IPS-18a (cell line): ENCODE measurements at regions not wholly inside any gene's neighbourhood (a gene's known extent, or its start where the extent isn't known, plus 50 kb on each side); places are given as distances from the start of the nearest gene placed in this dataset.
"Not testable (repeated sequence)": the region's sequence is repeated elsewhere in the genome, so short reads cannot be mapped to it uniquely, and the experiment has no call there.

Experiments used
- H3K27ac ChIP-seq: one replicate; pipeline ENCODE4 v1.5.1; 2013; ENCODE audit warnings: low read length
- H3K27me3 ChIP-seq: one replicate; pipeline ENCODE4 v1.6.1; 2013; ENCODE audit warnings: mild to moderate bottlenecking, low read length; ENCODE audit not compliant: control insufficient read depth, insufficient read depth
- H3K36me3 ChIP-seq: one replicate; pipeline ENCODE4 v1.6.1; 2013; ENCODE audit warnings: low read depth, low read length; ENCODE audit not compliant: control insufficient read depth
- H3K4me1 ChIP-seq: one replicate; pipeline ENCODE4 v1.6.1; 2013; ENCODE audit warnings: low read depth, low read length; ENCODE audit not compliant: control insufficient read depth
- H3K4me3 ChIP-seq: one replicate; pipeline ENCODE4 v1.5.1; 2013; ENCODE audit warnings: low read length
- H3K9ac ChIP-seq: one replicate; pipeline ENCODE4 v1.6.1; 2013; ENCODE audit warnings: mild to moderate bottlenecking, low read length, moderate library complexity
- H3K9me3 ChIP-seq: one replicate; pipeline ENCODE4 v1.6.1; 2013; ENCODE audit warnings: low read depth, low read length; ENCODE audit not compliant: control insufficient read depth

GRCh38 chr15:32536507-32537172 lies 56.6 kb upstream of the GOLGA8N start:
- H3K9me3 ChIP-seq, H3K4me1 ChIP-seq, H3K9ac ChIP-seq, H3K36me3 ChIP-seq, H3K27me3 ChIP-seq, H3K27ac ChIP-seq: not testable (repeated sequence)
- peak overlapping the region; percentile 45 for H3K4me3 ChIP-seq

DNA sequence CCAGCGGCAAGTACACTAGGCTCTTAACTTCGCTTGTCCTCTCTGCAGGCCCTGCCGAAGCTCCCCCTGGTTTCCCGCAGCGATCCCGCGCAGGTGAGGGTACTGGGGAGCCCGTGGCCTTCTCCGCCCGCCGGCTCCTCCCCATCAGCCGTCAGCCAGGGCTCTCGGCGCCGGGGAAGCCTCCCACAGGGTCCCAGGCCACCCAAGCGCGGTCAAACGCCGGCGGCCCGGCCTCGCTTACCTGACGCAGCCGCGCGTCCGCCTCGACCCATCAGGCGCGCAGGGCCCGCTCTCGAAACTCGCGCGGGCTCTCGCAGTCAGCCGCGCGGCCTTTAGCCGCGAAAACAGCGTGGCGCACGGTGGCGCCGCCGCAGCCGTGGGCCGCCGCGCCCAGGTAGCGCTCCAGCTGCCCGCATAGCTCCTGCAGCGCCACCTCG lies 57.2 kb upstream of the GOLGA8N start:
- H3K9ac ChIP-seq, H3K4me3 ChIP-seq, H3K27ac ChIP-seq, H3K27me3 ChIP-seq, H3K36me3 ChIP-seq, H3K4me1 ChIP-seq, H3K9me3 ChIP-seq: not testable (repeated sequence)

DNA sequence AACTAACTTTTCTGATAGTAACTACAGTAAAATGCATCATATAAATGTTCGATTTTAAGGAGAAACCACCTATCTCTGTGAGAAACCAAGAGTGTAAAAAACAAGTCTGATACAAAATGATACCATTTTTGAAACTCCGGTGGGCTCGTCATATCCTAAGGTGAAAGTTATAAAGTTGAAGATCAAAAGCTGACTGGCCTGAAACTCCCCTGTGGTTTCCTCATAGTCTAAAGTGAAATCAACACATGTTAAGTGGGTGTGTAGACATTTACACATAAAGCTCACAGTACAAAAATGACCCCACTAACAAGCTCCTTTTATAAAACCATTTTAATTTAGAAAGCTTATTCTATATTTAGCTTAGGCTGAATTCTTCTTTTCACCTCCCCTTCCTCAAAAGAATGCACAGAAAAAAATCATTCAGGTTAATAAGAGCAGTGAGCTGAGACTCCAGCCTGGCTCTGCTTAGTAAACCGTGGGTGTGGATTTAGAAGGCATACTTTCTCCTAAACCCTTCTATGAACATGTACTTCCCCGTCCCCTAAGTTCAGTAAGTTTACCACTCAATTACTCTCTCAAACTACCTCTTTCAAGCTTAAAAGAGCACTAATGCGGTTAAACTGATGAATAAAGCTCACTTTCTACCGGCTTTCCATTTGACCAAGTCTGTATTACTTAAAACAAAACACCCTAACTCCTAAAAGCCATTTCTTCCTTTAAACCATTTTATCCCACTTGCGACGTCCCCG lies 57.9 kb upstream of the GOLGA8N start:
- not testable (repeated sequence) for H3K27me3 ChIP-seq, H3K9ac ChIP-seq, H3K36me3 ChIP-seq, H3K9me3 ChIP-seq, H3K4me1 ChIP-seq, H3K27ac ChIP-seq, H3K4me3 ChIP-seq

GRCh38 chr15:32522900-32523299 lies 67.5 kb upstream of the GOLGA8O start:
- not testable (repeated sequence) for H3K4me3 ChIP-seq, H3K9me3 ChIP-seq, H3K27ac ChIP-seq, H3K4me1 ChIP-seq, H3K36me3 ChIP-seq, H3K27me3 ChIP-seq, H3K9ac ChIP-seq

GRCh38 chr15:32522421-32522820 lies 67.0 kb upstream of the GOLGA8O start:
- not testable (repeated sequence) for H3K27ac ChIP-seq, H3K4me1 ChIP-seq, H3K9ac ChIP-seq, H3K27me3 ChIP-seq, H3K4me3 ChIP-seq, H3K9me3 ChIP-seq, H3K36me3 ChIP-seq

DNA sequence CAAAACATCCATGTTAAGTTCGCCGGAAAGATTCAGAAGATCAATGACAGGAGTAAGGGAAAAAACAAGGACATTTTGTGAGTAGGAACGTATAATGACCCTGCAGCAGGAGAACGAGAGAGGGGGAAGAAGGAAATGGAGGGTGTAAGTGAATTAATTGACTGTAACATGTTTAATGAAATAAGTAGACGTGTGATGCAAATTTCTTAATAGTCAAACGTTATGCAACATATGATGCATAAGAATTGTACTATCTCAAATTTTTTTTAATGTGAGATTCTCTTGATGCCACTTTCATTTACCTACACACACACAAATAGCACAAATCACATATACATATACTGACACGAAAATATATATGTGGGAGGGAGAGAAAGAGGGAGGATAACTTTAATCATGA lies 63.5 kb upstream of the GOLGA8O start:
- H3K4me3 ChIP-seq, H3K27ac ChIP-seq, H3K4me1 ChIP-seq, H3K27me3 ChIP-seq, H3K36me3 ChIP-seq, H3K9me3 ChIP-seq, H3K9ac ChIP-seq: not testable (repeated sequence)

- H3K4me3 ChIP-seq, H3K36me3 ChIP-seq, H3K27me3 ChIP-seq, H3K27ac ChIP-seq, H3K9ac ChIP-seq, H3K4me1 ChIP-seq, H3K9me3 ChIP-seq: not testable (repeated sequence)
These were observed 62.6 kb upstream of the GOLGA8O start for GRCh38 chr15:32518013-32518412.

- H3K27ac ChIP-seq, H3K36me3 ChIP-seq: not testable (repeated sequence)
These were observed 61.5 kb upstream of the GOLGA8O start for GRCh38 chr15:32516954-32517353.

GRCh38 chr15:32513378-32513777 lies 57.9 kb upstream of the GOLGA8O start:
- H3K9ac ChIP-seq, H3K36me3 ChIP-seq, H3K27me3 ChIP-seq, H3K4me1 ChIP-seq, H3K4me3 ChIP-seq, H3K9me3 ChIP-seq, H3K27ac ChIP-seq: not testable (repeated sequence)

More at GRCh38 chr15:32516954-32517353, 61.5 kb upstream of the GOLGA8O start:
- not testable (repeated sequence) for H3K27me3 ChIP-seq, H3K4me3 ChIP-seq, H3K4me1 ChIP-seq, H3K9me3 ChIP-seq, H3K9ac ChIP-seq

- not testable (repeated sequence) for H3K36me3 ChIP-seq, H3K4me1 ChIP-seq, H3K4me3 ChIP-seq, H3K9me3 ChIP-seq, H3K27ac ChIP-seq, H3K9ac ChIP-seq, H3K27me3 ChIP-seq
These were observed 54.6 kb upstream of the GOLGA8O start for GRCh38 chr15:32510027-32510426.

DNA sequence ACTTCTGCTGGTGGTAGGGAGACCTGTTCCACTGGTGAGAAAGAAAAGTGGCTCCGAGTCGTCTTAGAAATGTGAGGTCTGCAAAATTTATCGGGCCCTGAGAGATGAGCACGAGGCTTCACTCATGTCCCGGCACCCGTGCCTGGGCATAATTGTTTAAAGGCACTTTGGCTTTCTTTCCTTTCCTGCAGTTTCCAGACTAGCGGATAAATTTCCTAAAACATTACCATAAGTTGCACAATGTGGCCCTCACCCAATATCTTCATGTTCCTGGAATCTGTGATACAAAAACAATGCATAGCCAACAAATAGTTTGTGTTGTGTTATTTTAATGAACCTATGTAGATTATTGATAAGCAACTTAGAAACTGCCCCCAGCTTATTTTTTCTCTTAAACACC lies 52.6 kb upstream of the GOLGA8O start:
- H3K4me1 ChIP-seq, H3K27ac ChIP-seq, H3K9ac ChIP-seq, H3K9me3 ChIP-seq, H3K4me3 ChIP-seq, H3K27me3 ChIP-seq, H3K36me3 ChIP-seq: not testable (repeated sequence)

DNA sequence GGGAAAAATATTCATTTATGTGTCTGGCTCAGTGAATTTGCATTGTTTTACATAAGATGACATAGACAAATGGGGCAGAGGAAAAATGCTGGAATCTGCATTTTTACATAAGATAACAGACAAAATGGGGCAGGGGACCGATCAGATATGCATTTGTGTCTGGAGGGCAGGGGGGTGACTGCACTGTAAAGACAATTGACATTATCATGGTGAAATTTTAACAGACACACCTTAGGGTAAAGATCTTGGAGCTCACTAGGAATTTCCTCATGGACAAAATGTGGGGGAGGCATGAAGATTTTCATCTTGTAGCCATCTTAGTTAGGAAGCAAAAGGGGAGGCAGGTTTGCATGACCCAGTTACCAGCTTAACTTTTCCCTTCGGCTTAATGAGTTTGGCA lies 51.4 kb upstream of the GOLGA8O start:
- H3K9ac ChIP-seq, H3K27me3 ChIP-seq, H3K4me3 ChIP-seq, H3K9me3 ChIP-seq, H3K4me1 ChIP-seq, H3K27ac ChIP-seq, H3K36me3 ChIP-seq: not testable (repeated sequence)
